ENCODE measurements at regions not wholly inside any gene's neighbourhood (a gene's known extent, or its start where the extent isn't known, plus 50 kb on each side); places are given as distances from the start of the nearest gene placed in this dataset.

DNA sequence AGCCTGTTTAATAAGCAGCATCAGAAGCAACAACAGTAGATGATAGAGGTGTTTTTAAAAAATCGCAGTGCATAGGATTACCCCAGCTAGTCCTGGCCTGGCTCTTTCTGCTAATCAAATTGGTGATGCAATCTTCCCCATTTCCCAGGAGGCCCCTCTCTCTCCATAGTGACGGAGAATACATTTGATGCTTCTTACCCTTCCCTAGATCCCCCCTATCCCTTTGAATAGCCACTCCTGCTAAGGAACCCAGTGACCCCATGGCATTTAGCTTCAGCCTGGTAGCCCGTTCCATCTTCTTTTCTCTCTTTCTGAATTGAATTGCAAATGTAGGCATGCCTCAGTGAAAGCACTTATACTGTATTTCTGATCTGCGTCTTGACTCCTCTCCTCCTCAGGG, 223.6 kb upstream of the GAP43 start:
- Histone ChIP-seq H3K4me1 (no peaks in the 10 kb centered on the region), H3K27ac (no peak overlapping the region), H3K36me3 (no peaks in the 10 kb centered on the region), H3K4me3 (no peak overlapping the region), H3K9me3 (no peaks in the 10 kb centered on the region), H3K27me3 (no peaks in the 10 kb centered on the region)
- WGBS, 2 donors: 82% methylated on average over 4 of the region's 4 CpGs
- no peak for DNase-seq
- TF ChIP-seq, protein P1, sequence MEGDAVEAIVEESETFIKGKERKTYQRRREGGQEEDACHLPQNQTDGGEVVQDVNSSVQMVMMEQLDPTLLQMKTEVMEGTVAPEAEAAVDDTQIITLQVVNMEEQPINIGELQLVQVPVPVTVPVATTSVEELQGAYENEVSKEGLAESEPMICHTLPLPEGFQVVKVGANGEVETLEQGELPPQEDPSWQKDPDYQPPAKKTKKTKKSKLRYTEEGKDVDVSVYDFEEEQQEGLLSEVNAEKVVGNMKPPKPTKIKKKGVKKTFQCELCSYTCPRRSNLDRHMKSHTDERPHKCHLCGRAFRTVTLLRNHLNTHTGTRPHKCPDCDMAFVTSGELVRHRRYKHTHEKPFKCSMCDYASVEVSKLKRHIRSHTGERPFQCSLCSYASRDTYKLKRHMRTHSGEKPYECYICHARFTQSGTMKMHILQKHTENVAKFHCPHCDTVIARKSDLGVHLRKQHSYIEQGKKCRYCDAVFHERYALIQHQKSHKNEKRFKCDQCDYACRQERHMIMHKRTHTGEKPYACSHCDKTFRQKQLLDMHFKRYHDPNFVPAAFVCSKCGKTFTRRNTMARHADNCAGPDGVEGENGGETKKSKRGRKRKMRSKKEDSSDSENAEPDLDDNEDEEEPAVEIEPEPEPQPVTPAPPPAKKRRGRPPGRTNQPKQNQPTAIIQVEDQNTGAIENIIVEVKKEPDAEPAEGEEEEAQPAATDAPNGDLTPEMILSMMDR (IDR thresholded peaks at IDR 0.05): no peak
- no peak for TF ChIP-seq POLR2A (IDR thresholded peaks at IDR 0.05)
- intact Hi-C loops (cut with DNase I): no loop called here

DNA sequence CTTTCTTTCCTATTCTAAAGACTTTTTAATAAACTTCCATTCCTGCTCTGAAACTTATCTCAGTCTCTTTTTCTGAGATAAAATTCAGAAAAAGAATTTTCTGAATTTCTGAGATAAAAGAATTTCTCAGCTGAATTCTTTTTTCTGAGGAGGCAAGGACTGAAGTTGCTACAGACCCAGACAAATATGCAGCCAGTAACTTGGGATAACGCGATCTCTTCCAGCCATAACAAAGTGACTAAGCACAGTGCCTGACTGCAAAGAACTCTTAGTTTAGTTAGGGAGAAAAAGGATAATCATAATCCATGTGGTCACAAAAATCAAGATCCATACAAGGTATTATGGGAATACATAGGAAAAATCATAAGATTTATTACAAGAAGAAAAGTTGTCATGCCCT, 222.0 kb upstream of the GAP43 start:
- WGBS, 2 donors: 71 to 85% methylated on average over 2 of the region's 2 CpGs
- no peak for DNase-seq
- Histone ChIP-seq H3K9me3 (no peaks in the 10 kb centered on the region), H3K4me1 (no peaks in the 10 kb centered on the region), H3K27ac (no peak overlapping the region), H3K36me3 (no peaks in the 10 kb centered on the region), H3K4me3 (no peak overlapping the region), H3K27me3 (no peaks in the 10 kb centered on the region)
- intact Hi-C loops (cut with DNase I): no loop called here
- TF ChIP-seq, protein P1 (IDR thresholded peaks at IDR 0.05): no peak
- no peak for TF ChIP-seq POLR2A (IDR thresholded peaks at IDR 0.05)

DNA sequence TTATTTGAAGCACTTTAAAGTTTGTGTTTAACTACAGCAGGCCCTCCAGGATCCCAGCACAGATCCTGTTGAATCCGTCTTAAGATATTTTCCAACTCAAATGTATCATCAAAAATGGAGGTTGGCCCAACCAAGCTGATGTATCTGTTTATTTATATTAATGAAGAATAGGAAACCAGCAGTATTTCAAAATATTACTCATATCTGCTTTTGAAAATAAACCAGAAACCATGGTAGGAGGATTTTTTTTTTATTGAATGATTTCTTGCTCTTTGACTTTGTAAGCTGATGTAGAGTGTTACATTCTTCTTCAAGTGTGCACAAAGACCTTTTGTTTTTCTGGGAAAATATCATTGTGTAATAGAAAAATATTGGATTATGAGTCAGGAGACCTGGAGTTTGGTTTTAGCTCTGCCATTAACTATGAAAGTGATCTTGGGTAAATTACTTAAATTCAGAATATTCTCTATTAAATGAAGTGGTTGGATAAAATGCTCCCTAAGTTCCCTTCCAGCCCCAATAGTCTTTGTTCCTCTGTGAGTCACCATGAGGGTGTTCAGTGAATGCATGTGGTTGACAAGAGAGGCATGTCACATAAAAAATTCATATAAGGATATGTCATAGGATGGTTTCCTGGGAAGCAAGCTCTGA, 221.3 kb upstream of the GAP43 start:
- Histone ChIP-seq H3K27ac (no peak overlapping the region), H3K4me1 (no peaks in the 10 kb centered on the region), H3K4me3 (no peak overlapping the region), H3K27me3 (no peaks in the 10 kb centered on the region), H3K36me3 (no peaks in the 10 kb centered on the region), H3K9me3 (no peaks in the 10 kb centered on the region)
- intact Hi-C loops (cut with DNase I): no loop called here
- TF ChIP-seq POLR2A (IDR thresholded peaks at IDR 0.05): no peak
- TF ChIP-seq, protein P1 (IDR thresholded peaks at IDR 0.05): no peak
- DNase-seq: no peak
- WGBS, 2 donors: 71 to 75% methylated on average over 1 of the region's 1 CpG

DNA sequence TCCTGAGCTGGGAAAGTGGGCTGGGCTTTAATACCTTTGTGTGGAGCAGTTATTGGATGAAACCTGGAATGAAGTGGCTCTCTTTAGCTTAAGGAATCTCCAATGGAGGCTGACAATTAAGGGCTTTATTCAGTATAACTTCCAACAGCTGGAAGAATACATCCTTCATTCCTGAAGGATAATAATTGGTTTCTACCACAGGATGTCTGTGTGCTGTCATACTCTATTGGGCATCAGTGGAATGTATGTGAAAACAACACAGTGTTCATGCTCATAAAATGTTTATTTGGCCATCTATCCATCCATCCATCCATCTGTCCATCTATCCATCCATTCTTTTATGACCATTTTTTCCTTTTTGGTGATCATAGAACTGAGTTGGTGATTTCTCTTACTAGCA, 220.7 kb upstream of the GAP43 start:
- intact Hi-C loops (cut with DNase I): no loop called here
- no peaks in the 10 kb centered on the region for H3K36me3 ChIP-seq
- no peak overlapping the region for H3K4me3 ChIP-seq
- no peaks in the 10 kb centered on the region for H3K9me3 ChIP-seq
- DNase-seq: no peak
- H3K27ac ChIP-seq: no peak overlapping the region
- no peaks in the 10 kb centered on the region for H3K4me1 ChIP-seq
- TF ChIP-seq POLR2A (IDR thresholded peaks at IDR 0.05): no peak
- TF ChIP-seq, protein P1 (IDR thresholded peaks at IDR 0.05): no peak
- H3K27me3 ChIP-seq: no peaks in the 10 kb centered on the region

DNA sequence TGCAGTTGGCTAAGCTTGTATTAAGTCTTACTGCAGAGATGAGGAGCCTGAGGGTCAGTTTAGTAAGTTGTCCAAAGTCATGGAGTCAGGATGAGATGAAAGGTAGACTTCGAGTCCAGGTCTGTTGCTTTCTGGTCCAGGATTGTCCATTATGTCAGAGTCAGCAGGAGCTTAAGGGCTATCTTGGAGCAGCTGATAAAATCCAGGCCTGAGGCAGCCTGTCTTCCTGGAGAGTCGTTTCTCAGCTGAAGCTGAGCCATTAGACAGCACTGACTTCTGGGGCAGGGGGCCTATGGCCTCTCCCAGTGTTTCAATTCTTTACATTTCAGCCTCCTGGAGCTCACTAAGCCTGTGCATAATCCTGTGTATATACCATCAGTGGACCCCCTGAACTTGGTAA, 219.5 kb upstream of the GAP43 start:
- 44 to 50% methylated on average over 2 of the region's 2 CpGs for WGBS, 2 donors
- Histone ChIP-seq H3K27me3 (no peaks in the 10 kb centered on the region), H3K4me1 (no peaks in the 10 kb centered on the region), H3K4me3 (no peak overlapping the region), H3K9me3 (no peaks in the 10 kb centered on the region), H3K27ac (no peak overlapping the region), H3K36me3 (no peaks in the 10 kb centered on the region)
- intact Hi-C loops (cut with DNase I): no loop called here
- DNase-seq: no peak
- TF ChIP-seq POLR2A (IDR thresholded peaks at IDR 0.05): no peak
- TF ChIP-seq, protein P1 (IDR thresholded peaks at IDR 0.05): no peak

All from esophagus squamous epithelium (tissue), 5 donors.